ENCODE measurements at regions not wholly inside any gene's neighbourhood (a gene's known extent, or its start where the extent isn't known, plus 50 kb on each side); places are given as distances from the start of the nearest gene placed in this dataset.

- ChIA-PET POLR2A (no interaction called here), CTCF (no interaction called here)
- WGBS (ENCODE audit: insufficient coverage): no CpG with 5 or more reads among the region's 2 CpGs
- no peak for ATAC-seq (replicated peaks in 1 of 4)
- Histone ChIP-seq H3K36me3 (ENCODE audit: control insufficient read depth in 2 of 2, extremely low read depth in 1 of 2, insufficient read depth in 1 of 2, low read length in 1 of 2) (no peaks in the 10 kb centered on the region), H3K27ac (ENCODE audit: low read length) (no peak overlapping the region), H3K9me3 (no peaks in the 10 kb centered on the region), H3K4me3 (ENCODE audit: control insufficient read depth in 1 of 2, extremely low read depth in 1 of 2, low read length in 1 of 2) (no peak overlapping the region), H3K27me3 (replicated peaks in 1 of 2; ENCODE audit: control insufficient read depth in 2 of 2, extremely low read depth in 1 of 2, insufficient read depth in 2 of 2, low read length in 1 of 2) (no peaks in the 10 kb centered on the region), H3K4me1 (ENCODE audit: control insufficient read depth in 1 of 2, extremely low read depth in 1 of 2, insufficient read depth in 2 of 2, low read length in 2 of 2) (no peaks in the 10 kb centered on the region)
- DNase-seq: no peak
- Mint-ChIP-seq H3K4me3 (no peak overlapping the region), H3K9me3 (peaks cover 0 to 9% (median 4%) of the 10 kb centered on the region in 3 donors), H3K36me3 (no peaks in the 10 kb centered on the region), H3K27me3 (no peaks in the 10 kb centered on the region), H3K27ac (no peak overlapping the region), H3K4me1 (no peaks in the 10 kb centered on the region)
Measured at GRCh38 chr4:31548021-31548420, 827.9 kb downstream of the PCDH7 start.

GRCh38 chr4:31548823-31549222 is 828.7 kb downstream of the PCDH7 start:
- no peak overlapping the region for H3K27ac Mint-ChIP-seq
- CTCF ChIA-PET: no interaction called here

GRCh38 chr4:31549256-31549655 is 829.1 kb downstream of the PCDH7 start:
- Histone ChIP-seq H3K4me1 (ENCODE audit: control insufficient read depth in 1 of 2, extremely low read depth in 1 of 2, insufficient read depth in 2 of 2, low read length in 2 of 2) (no peaks in the 10 kb centered on the region), H3K4me3 (ENCODE audit: control insufficient read depth in 1 of 2, extremely low read depth in 1 of 2, low read length in 1 of 2) (no peak overlapping the region), H3K27me3 (replicated peaks in 1 of 2; ENCODE audit: control insufficient read depth in 2 of 2, extremely low read depth in 1 of 2, insufficient read depth in 2 of 2, low read length in 1 of 2) (no peaks in the 10 kb centered on the region), H3K36me3 (ENCODE audit: control insufficient read depth in 2 of 2, extremely low read depth in 1 of 2, insufficient read depth in 1 of 2, low read length in 1 of 2) (no peaks in the 10 kb centered on the region), H3K27ac (ENCODE audit: low read length) (no peak overlapping the region), H3K9me3 (no peaks in the 10 kb centered on the region)
- no peaks in the 10 kb centered on the region for H3K4me1 Mint-ChIP-seq
- H3K27me3 Mint-ChIP-seq: no peaks in the 10 kb centered on the region
- ChIA-PET CTCF (no interaction called here), POLR2A (interaction anchor here in 1 of 2 donors (0.6 kb wide), 1 partner anchor 205 kb away, joined by 5 read pairs; no protein-coding TSS in a partner anchor)
- H3K27ac Mint-ChIP-seq: no peak overlapping the region
- no peak for DNase-seq
- H3K4me3 Mint-ChIP-seq: no peak overlapping the region
- no peaks in the 10 kb centered on the region for H3K36me3 Mint-ChIP-seq
- WGBS (ENCODE audit: insufficient coverage): 83% methylated on average over 1 of the region's 1 CpG
- peaks cover 0 to 7% (median 7%) of the 10 kb centered on the region in 3 donors for H3K9me3 Mint-ChIP-seq
- no peak for ATAC-seq (replicated peaks in 1 of 4)

More at GRCh38 chr4:31548823-31549222, 828.7 kb downstream of the PCDH7 start:
- H3K27me3 Mint-ChIP-seq: no peaks in the 10 kb centered on the region
- no peaks in the 10 kb centered on the region for H3K4me1 ChIP-seq (ENCODE audit: control insufficient read depth in 1 of 2, extremely low read depth in 1 of 2, insufficient read depth in 2 of 2, low read length in 2 of 2)
- no peaks in the 10 kb centered on the region for H3K4me1 Mint-ChIP-seq
- ATAC-seq (replicated peaks in 1 of 4) (no peak), DNase-seq (no peak)
- no peaks in the 10 kb centered on the region for H3K27me3 ChIP-seq (replicated peaks in 1 of 2; ENCODE audit: control insufficient read depth in 2 of 2, extremely low read depth in 1 of 2, insufficient read depth in 2 of 2, low read length in 1 of 2)
- no peaks in the 10 kb centered on the region for H3K36me3 ChIP-seq (ENCODE audit: control insufficient read depth in 2 of 2, extremely low read depth in 1 of 2, insufficient read depth in 1 of 2, low read length in 1 of 2)
- WGBS (ENCODE audit: insufficient coverage): 50% methylated on average over 1 of the region's 2 CpGs
- no peaks in the 10 kb centered on the region for H3K9me3 ChIP-seq
- no peak overlapping the region for H3K4me3 ChIP-seq (ENCODE audit: control insufficient read depth in 1 of 2, extremely low read depth in 1 of 2, low read length in 1 of 2)
- H3K4me3 Mint-ChIP-seq: no peak overlapping the region
- no peak overlapping the region for H3K27ac ChIP-seq (ENCODE audit: low read length)
- peaks cover 0 to 7% (median 6%) of the 10 kb centered on the region in 3 donors for H3K9me3 Mint-ChIP-seq
- H3K36me3 Mint-ChIP-seq: no peaks in the 10 kb centered on the region
- POLR2A ChIA-PET: no interaction called here

- Mint-ChIP-seq H3K9me3 (peaks cover 14 to 19% (median 17%) of the 10 kb centered on the region in 3 donors), H3K36me3 (no peaks in the 10 kb centered on the region), H3K27ac (no peak overlapping the region), H3K27me3 (no peaks in the 10 kb centered on the region), H3K4me1 (no peaks in the 10 kb centered on the region), H3K4me3 (no peak overlapping the region)
- CTCF ChIA-PET: no interaction called here
- no peaks in the 10 kb centered on the region for H3K36me3 ChIP-seq (ENCODE audit: control insufficient read depth in 2 of 2, extremely low read depth in 1 of 2, insufficient read depth in 1 of 2, low read length in 1 of 2)
- DNase-seq (no peak), ATAC-seq (replicated peaks in 1 of 4) (no peak)
- POLR2A ChIA-PET: no interaction called here
- H3K4me3 ChIP-seq (ENCODE audit: control insufficient read depth in 1 of 2, extremely low read depth in 1 of 2, low read length in 1 of 2): no peak overlapping the region
- H3K9me3 ChIP-seq: peaks cover 3% of the 10 kb centered on the region
- H3K4me1 ChIP-seq (ENCODE audit: control insufficient read depth in 1 of 2, extremely low read depth in 1 of 2, insufficient read depth in 2 of 2, low read length in 2 of 2): no peaks in the 10 kb centered on the region
- H3K27ac ChIP-seq (ENCODE audit: low read length): no peak overlapping the region
- no peaks in the 10 kb centered on the region for H3K27me3 ChIP-seq (replicated peaks in 1 of 2; ENCODE audit: control insufficient read depth in 2 of 2, extremely low read depth in 1 of 2, insufficient read depth in 2 of 2, low read length in 1 of 2)
- no CpG with 5 or more reads among the region's 2 CpGs for WGBS (ENCODE audit: insufficient coverage)
Measured at GRCh38 chr4:31557437-31557836, 837.3 kb downstream of the PCDH7 start.

GRCh38 chr4:31573554-31573953 is 853.4 kb downstream of the PCDH7 start:
- Mint-ChIP-seq H3K36me3 (no peaks in the 10 kb centered on the region), H3K9me3 (peaks cover 7 to 12% (median 9%) of the 10 kb centered on the region in 3 donors), H3K27ac (no peak overlapping the region), H3K27me3 (no peaks in the 10 kb centered on the region), H3K4me3 (no peak overlapping the region), H3K4me1 (no peaks in the 10 kb centered on the region)
- no peak overlapping the region for H3K4me3 ChIP-seq (ENCODE audit: control insufficient read depth in 1 of 2, extremely low read depth in 1 of 2, low read length in 1 of 2)
- no peak for ATAC-seq (replicated peaks in 1 of 4)
- no peak overlapping the region for H3K27ac ChIP-seq (ENCODE audit: low read length)
- no peaks in the 10 kb centered on the region for H3K36me3 ChIP-seq (ENCODE audit: control insufficient read depth in 2 of 2, extremely low read depth in 1 of 2, insufficient read depth in 1 of 2, low read length in 1 of 2)
- DNase-seq: no peak
- WGBS (ENCODE audit: insufficient coverage): no CpG with 5 or more reads among the region's 5 CpGs
- CTCF ChIA-PET: no interaction called here
- H3K27me3 ChIP-seq (replicated peaks in 1 of 2; ENCODE audit: control insufficient read depth in 2 of 2, extremely low read depth in 1 of 2, insufficient read depth in 2 of 2, low read length in 1 of 2): no peaks in the 10 kb centered on the region
- H3K9me3 ChIP-seq: peaks cover 3% of the 10 kb centered on the region
- no peaks in the 10 kb centered on the region for H3K4me1 ChIP-seq (ENCODE audit: control insufficient read depth in 1 of 2, extremely low read depth in 1 of 2, insufficient read depth in 2 of 2, low read length in 2 of 2)
- POLR2A ChIA-PET: no interaction called here

GRCh38 chr4:31575504-31575903 is 855.3 kb downstream of the PCDH7 start:
- Histone ChIP-seq H3K27ac (ENCODE audit: low read length) (no peak overlapping the region), H3K9me3 (peaks cover 3% of the 10 kb centered on the region), H3K27me3 (replicated peaks in 1 of 2; ENCODE audit: control insufficient read depth in 2 of 2, extremely low read depth in 1 of 2, insufficient read depth in 2 of 2, low read length in 1 of 2) (no peaks in the 10 kb centered on the region), H3K36me3 (ENCODE audit: control insufficient read depth in 2 of 2, extremely low read depth in 1 of 2, insufficient read depth in 1 of 2, low read length in 1 of 2) (no peaks in the 10 kb centered on the region), H3K4me1 (ENCODE audit: control insufficient read depth in 1 of 2, extremely low read depth in 1 of 2, insufficient read depth in 2 of 2, low read length in 2 of 2) (no peaks in the 10 kb centered on the region), H3K4me3 (ENCODE audit: control insufficient read depth in 1 of 2, extremely low read depth in 1 of 2, low read length in 1 of 2) (no peak overlapping the region)
- DNase-seq (no peak), ATAC-seq (replicated peaks in 1 of 4) (no peak)
- no peaks in the 10 kb centered on the region for H3K4me1 Mint-ChIP-seq
- no peak overlapping the region for H3K27ac Mint-ChIP-seq
- peaks cover 9 to 12% (median 10%) of the 10 kb centered on the region in 3 donors for H3K9me3 Mint-ChIP-seq
- H3K27me3 Mint-ChIP-seq: no peaks in the 10 kb centered on the region
- H3K36me3 Mint-ChIP-seq: no peaks in the 10 kb centered on the region
- POLR2A ChIA-PET: no interaction called here
- H3K4me3 Mint-ChIP-seq: no peak overlapping the region
- no CpG with 5 or more reads among the region's 2 CpGs for WGBS (ENCODE audit: insufficient coverage)
- CTCF ChIA-PET: no interaction called here

GRCh38 chr4:31580843-31581242 is 860.7 kb downstream of the PCDH7 start:
- no CpG with 5 or more reads among the region's 1 CpG for WGBS (ENCODE audit: insufficient coverage)
- H3K27ac Mint-ChIP-seq: no peak overlapping the region
- H3K4me3 Mint-ChIP-seq: no peak overlapping the region
- Histone ChIP-seq H3K4me3 (ENCODE audit: control insufficient read depth in 1 of 2, extremely low read depth in 1 of 2, low read length in 1 of 2) (no peak overlapping the region), H3K27me3 (replicated peaks in 1 of 2; ENCODE audit: control insufficient read depth in 2 of 2, extremely low read depth in 1 of 2, insufficient read depth in 2 of 2, low read length in 1 of 2) (no peaks in the 10 kb centered on the region), H3K9me3 (peaks cover 3% of the 10 kb centered on the region), H3K4me1 (ENCODE audit: control insufficient read depth in 1 of 2, extremely low read depth in 1 of 2, insufficient read depth in 2 of 2, low read length in 2 of 2) (no peaks in the 10 kb centered on the region), H3K36me3 (ENCODE audit: control insufficient read depth in 2 of 2, extremely low read depth in 1 of 2, insufficient read depth in 1 of 2, low read length in 1 of 2) (no peaks in the 10 kb centered on the region), H3K27ac (ENCODE audit: low read length) (no peak overlapping the region)
- DNase-seq: no peak
- H3K9me3 Mint-ChIP-seq: peaks cover 3 to 7% (median 5%) of the 10 kb centered on the region in 3 donors
- ChIA-PET CTCF (no interaction called here), POLR2A (no interaction called here)
- no peaks in the 10 kb centered on the region for H3K27me3 Mint-ChIP-seq
- H3K36me3 Mint-ChIP-seq: no peaks in the 10 kb centered on the region
- no peak for ATAC-seq (replicated peaks in 1 of 4)
- H3K4me1 Mint-ChIP-seq: no peaks in the 10 kb centered on the region
